SU-DHL-6 (cell line): ENCODE measurements at regions not wholly inside any gene's neighbourhood (a gene's known extent, or its start where the extent isn't known, plus 50 kb on each side); places are given as distances from the start of the nearest gene placed in this dataset.

Experiments used
- EZH2phosphoT487 ChIP-seq: fragments of 200-600 bp; sonication (generic), shearing (Covaris generic); conservative IDR thresholded peaks from 2 replicates; pipeline ENCODE4 v1.6.1; 2018; ENCODE audit warnings: mild to moderate bottlenecking, antibody characterized with exemption, low read length, moderate library complexity, mixed read lengths
- TF ChIP-seq, protein P1 (sequence below): fragments of 200-600 bp; sonication (generic); IDR thresholded peaks from one replicate; pipeline ENCODE4 v1.5.1; 2017; ENCODE audit warnings: antibody characterized with exemption, mild to moderate bottlenecking, low read length, moderate library complexity; ENCODE audit not compliant: insufficient read depth, poor library complexity, severe bottlenecking

DNA sequence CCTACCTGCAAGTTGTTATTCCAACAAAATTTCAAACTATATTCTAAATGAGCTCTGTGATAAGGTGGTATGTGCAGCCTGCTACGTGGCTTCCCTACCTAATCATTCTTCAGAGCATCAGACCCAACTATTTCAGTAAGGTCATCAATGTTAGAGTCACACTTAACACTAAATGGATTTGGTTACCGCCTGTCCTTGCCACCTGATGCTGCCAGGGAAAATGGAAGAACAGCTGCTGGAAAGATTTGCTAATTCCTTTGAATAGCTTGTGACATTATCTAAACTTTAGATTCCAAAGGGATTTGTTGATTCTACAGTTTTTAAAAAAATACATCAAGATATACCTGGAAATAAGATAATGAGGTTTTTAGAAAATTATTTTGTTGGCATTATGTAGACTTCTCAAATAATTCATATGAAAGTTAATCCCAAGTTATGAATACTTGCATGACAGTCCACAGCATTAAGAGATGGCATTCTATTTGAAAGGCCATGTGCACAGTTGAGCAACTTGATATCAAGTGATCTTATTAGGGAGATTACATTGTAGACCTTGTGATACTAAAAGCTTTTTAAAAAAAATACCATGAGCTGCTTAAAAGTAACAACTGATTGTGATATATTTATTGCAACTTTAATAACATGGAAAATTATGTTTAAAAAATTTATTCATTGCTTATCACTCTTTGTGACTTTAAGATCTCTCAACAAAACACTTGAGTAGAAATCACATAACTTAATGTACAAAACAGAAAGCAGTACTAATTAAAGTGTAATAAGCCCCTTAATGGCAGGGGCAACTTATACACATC lies 98.3 kb upstream of the UGP2 start:
- TF ChIP-seq, protein P1, sequence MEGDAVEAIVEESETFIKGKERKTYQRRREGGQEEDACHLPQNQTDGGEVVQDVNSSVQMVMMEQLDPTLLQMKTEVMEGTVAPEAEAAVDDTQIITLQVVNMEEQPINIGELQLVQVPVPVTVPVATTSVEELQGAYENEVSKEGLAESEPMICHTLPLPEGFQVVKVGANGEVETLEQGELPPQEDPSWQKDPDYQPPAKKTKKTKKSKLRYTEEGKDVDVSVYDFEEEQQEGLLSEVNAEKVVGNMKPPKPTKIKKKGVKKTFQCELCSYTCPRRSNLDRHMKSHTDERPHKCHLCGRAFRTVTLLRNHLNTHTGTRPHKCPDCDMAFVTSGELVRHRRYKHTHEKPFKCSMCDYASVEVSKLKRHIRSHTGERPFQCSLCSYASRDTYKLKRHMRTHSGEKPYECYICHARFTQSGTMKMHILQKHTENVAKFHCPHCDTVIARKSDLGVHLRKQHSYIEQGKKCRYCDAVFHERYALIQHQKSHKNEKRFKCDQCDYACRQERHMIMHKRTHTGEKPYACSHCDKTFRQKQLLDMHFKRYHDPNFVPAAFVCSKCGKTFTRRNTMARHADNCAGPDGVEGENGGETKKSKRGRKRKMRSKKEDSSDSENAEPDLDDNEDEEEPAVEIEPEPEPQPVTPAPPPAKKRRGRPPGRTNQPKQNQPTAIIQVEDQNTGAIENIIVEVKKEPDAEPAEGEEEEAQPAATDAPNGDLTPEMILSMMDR: no peak
- no peak for TF ChIP-seq EZH2phosphoT487
